ENCODE measurements at regions not wholly inside any gene's neighbourhood (a gene's known extent, or its start where the extent isn't known, plus 50 kb on each side); places are given as distances from the start of the nearest gene placed in this dataset.

- TF ChIP-seq EP300 (IDR thresholded peaks at IDR 0.05) (no peak), POLR2A (IDR thresholded peaks at IDR 0.05) (no peak), CTCF (IDR thresholded peaks at IDR 0.05) (peak in 4 of 7 experiments; percentile 29 to 48 (median 39))
Observed at GRCh38 chr14:106277503-106277902, 751.1 kb downstream of the TMEM121 start.

Measured in stomach (tissue), 4 donors.